Gastroesophageal sphincter (tissue), 4 donors: ENCODE measurements at regions not wholly inside any gene's neighbourhood (a gene's known extent, or its start where the extent isn't known, plus 50 kb on each side); places are given as distances from the start of the nearest gene placed in this dataset.

Source experiments
- ATAC-seq: fragments of 150-250 bp; one replicate; pipeline ENCODE4 v1.9.1; 2016; ENCODE audit warnings: mild to moderate bottlenecking, moderate library complexity
- H3K27ac ChIP-seq, 4 donors: fragments of 200-600 bp; sonication (generic) in 3 of 4; 1 replicate in 3 of 4; 2 replicates in 1 of 4; pipeline ENCODE4 v1.5.1; 2016 to 2019
- H3K27me3 ChIP-seq: fragments of 200-600 bp; sonication (generic); one replicate; pipeline ENCODE4 v1.5.1; 2019
- H3K36me3 ChIP-seq, 2 donors: fragments of 200-600 bp; sonication (generic); one replicate each; pipeline ENCODE4 v1.5.1; 2019; ENCODE audit warnings: control low read depth in 1 of 2
- H3K4me1 ChIP-seq, 3 donors: fragments of 200-600 bp; sonication (generic); 1 replicate in 2 of 3; 2 replicates in 1 of 3; pipeline ENCODE4 v1.5.1; 2016 to 2019; ENCODE audit warnings: control low read depth in 2 of 3
- H3K4me3 ChIP-seq, 2 donors: fragments of 200-600 bp; sonication (generic); one replicate each; pipeline ENCODE4 v1.5.1; 2019; ENCODE audit warnings: mild to moderate bottlenecking in 1 of 2, moderate library complexity in 1 of 2
- H3K9me3 ChIP-seq, 3 donors: fragments of 200-600 bp; sonication (generic); one replicate each; pipeline ENCODE4 v1.5.1; 2017 to 2019; ENCODE audit warnings: control low read depth in 2 of 3
- EP300 ChIP-seq: sonication (generic); formaldehyde crosslinking; IDR thresholded peaks from one replicate; pipeline ENCODE4 v1.6.1; 2017; ENCODE audit warnings: antibody characterized with exemption, mild to moderate bottlenecking
- POLR2A ChIP-seq, 2 donors: fragments of 450-650 bp; IDR thresholded peaks; one replicate each; pipeline ENCODE4 v1.6.1; 2017; ENCODE audit warnings: antibody characterized with exemption in 2 of 2, mild to moderate bottlenecking in 2 of 2, moderate library complexity in 1 of 2
- POLR2AphosphoS5 ChIP-seq: sonication (generic); formaldehyde crosslinking; IDR thresholded peaks from one replicate; pipeline ENCODE4 v1.6.1; 2017; ENCODE audit warnings: antibody characterized with exemption
- WGBS, 2 donors: methylation state at CpG; one replicate each; pipeline ENCODE4 v1.1.5; 2018; ENCODE audit warnings: low coverage in 1 of 2; 5-methylcytosine and 5-hydroxymethylcytosine counted together
- TF ChIP-seq, protein P1 (sequence below), 4 experiments: fragments of 200-600 bp in 2 of 4; fragments of 450-650 bp in 2 of 4; sonication (generic) in 1 of 4; IDR thresholded peaks; one replicate each; pipeline ENCODE4 v1.5.1; 2017 to 2019; ENCODE audit warnings: antibody characterized with exemption in 4 of 4, mild to moderate bottlenecking in 2 of 4, moderate library complexity in 2 of 4

DNA sequence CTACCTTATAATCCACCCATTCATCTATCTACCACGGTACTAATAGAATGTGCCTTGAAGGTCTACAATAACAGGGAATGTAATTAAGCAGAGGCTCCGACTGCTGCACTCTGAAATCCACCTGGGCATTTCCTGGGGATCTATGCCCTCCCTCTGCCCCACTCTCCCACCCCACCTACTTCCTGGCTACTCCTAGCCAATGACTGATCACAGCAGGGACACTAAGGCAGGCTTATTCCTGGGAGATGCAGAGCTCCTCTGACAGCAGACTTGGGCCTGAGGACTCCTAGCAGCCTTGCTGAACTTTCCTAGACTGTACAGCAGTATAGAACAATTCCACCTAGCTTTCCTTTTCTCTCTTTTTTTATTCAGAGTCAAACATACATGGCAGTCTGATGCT, 91.1 kb upstream of the DHRS4 start:
- ATAC-seq = no peak
- Histone ChIP-seq H3K36me3 (no peaks in the 10 kb centered on the region), H3K27me3 (no peaks in the 10 kb centered on the region), H3K27ac (no peak overlapping the region), H3K4me3 (no peak overlapping the region), H3K4me1 (no peaks in the 10 kb centered on the region), H3K9me3 (no peaks in the 10 kb centered on the region)
- no peak for TF ChIP-seq POLR2A (IDR thresholded peaks at IDR 0.05)
- TF ChIP-seq, protein P1, sequence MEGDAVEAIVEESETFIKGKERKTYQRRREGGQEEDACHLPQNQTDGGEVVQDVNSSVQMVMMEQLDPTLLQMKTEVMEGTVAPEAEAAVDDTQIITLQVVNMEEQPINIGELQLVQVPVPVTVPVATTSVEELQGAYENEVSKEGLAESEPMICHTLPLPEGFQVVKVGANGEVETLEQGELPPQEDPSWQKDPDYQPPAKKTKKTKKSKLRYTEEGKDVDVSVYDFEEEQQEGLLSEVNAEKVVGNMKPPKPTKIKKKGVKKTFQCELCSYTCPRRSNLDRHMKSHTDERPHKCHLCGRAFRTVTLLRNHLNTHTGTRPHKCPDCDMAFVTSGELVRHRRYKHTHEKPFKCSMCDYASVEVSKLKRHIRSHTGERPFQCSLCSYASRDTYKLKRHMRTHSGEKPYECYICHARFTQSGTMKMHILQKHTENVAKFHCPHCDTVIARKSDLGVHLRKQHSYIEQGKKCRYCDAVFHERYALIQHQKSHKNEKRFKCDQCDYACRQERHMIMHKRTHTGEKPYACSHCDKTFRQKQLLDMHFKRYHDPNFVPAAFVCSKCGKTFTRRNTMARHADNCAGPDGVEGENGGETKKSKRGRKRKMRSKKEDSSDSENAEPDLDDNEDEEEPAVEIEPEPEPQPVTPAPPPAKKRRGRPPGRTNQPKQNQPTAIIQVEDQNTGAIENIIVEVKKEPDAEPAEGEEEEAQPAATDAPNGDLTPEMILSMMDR (IDR thresholded peaks at IDR 0.05) = no peak
- TF ChIP-seq EP300 = no peak
- no peak for TF ChIP-seq POLR2AphosphoS5
- WGBS, 2 donors = 74 to 93% methylated on average over 2 of the region's 2 CpGs

DNA sequence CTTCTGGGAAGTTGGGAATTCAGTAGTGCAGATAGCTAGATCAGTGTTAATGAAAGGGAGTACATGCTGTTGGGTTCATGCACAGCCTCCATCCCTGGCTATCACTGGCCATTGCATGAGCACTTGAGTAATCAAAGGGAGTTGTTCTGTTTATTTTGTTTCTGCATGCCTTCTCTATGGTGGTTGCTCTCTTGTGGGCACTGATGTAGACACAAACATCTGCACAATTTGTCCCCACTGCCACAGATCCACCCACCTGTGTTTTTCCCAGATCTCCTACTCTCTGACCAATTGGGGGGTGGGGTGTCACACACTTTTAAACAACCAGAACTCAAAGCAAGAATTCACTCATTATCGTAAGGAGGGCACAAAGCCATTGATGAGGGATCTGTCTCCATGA, 89.7 kb upstream of the DHRS4 start:
- no peak for ATAC-seq

DNA sequence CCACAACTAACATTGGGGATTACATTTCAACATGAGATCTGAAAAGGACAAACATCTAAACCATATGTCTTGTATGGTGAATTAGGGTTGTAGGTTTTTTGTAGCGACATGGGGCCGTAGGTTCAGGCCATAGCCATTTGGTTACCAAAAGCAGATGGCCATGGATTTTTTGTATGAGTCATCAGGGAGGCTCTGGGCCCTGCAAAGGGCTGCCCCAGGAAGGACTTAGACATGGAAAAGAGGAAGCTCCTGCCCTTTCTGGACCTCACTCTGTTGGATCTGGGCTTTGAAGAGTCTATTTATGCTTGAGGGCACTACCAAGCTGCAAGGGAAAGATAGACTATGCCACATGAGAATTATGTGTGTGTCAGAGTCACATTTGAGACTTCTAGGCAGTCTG, 89.3 kb upstream of the DHRS4 start:
- no peak for TF ChIP-seq POLR2A (IDR thresholded peaks at IDR 0.05)
- TF ChIP-seq, protein P1 (IDR thresholded peaks at IDR 0.05) = no peak
- TF ChIP-seq POLR2AphosphoS5 = no peak
- no peak for TF ChIP-seq EP300
- Histone ChIP-seq H3K4me3 (no peak overlapping the region), H3K27me3 (no peaks in the 10 kb centered on the region), H3K27ac (no peak overlapping the region), H3K36me3 (no peaks in the 10 kb centered on the region), H3K4me1 (no peaks in the 10 kb centered on the region), H3K9me3 (no peaks in the 10 kb centered on the region)
- no peak for ATAC-seq
- 80% methylated on average over 2 of the region's 2 CpGs; no CpG with 5 or more reads in 1 of the 2 donors for WGBS, 2 donors

More for the DNA sequence above, 89.7 kb upstream of the DHRS4 start:
- H3K36me3 ChIP-seq = no peaks in the 10 kb centered on the region
- H3K27me3 ChIP-seq = no peaks in the 10 kb centered on the region
- 83 to 100% methylated on average over 1 of the region's 1 CpG for WGBS, 2 donors
- no peaks in the 10 kb centered on the region for H3K9me3 ChIP-seq
- TF ChIP-seq POLR2A (IDR thresholded peaks at IDR 0.05) (no peak), EP300 (no peak), POLR2AphosphoS5 (no peak)
- TF ChIP-seq, protein P1 (IDR thresholded peaks at IDR 0.05) = no peak
- no peaks in the 10 kb centered on the region for H3K4me1 ChIP-seq
- H3K4me3 ChIP-seq = no peak overlapping the region
- no peak overlapping the region for H3K27ac ChIP-seq

DNA sequence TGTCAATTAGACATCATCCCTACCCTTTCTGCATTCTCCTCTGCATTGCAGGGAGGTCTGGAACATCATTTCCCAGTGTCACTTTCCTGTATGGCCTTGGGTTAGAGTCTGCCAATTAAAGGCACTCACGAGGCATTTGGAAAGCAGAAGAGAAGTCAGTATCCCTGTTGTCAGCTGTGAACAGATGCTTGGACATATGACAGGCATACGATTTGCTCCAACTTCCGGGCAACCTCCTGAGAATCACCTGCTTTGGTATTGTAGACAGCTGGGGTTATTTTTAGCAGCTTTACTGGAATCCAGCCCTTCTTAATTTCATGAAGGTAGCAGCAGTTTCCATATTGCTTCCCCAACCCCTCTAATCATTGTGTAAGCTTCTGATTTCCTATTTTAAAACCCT, 88.7 kb upstream of the DHRS4 start:
- TF ChIP-seq EP300 (no peak), POLR2AphosphoS5 (no peak), POLR2A (IDR thresholded peaks at IDR 0.05) (no peak)
- TF ChIP-seq, protein P1 (IDR thresholded peaks at IDR 0.05) = no peak
- Histone ChIP-seq H3K36me3 (no peaks in the 10 kb centered on the region), H3K4me3 (no peak overlapping the region), H3K4me1 (no peaks in the 10 kb centered on the region), H3K9me3 (no peaks in the 10 kb centered on the region), H3K27me3 (no peaks in the 10 kb centered on the region), H3K27ac (no peak overlapping the region)
- ATAC-seq = no peak
- 39 to 50% methylated on average over 1 to 3 of the region's 3 CpGs for WGBS, 2 donors

DNA sequence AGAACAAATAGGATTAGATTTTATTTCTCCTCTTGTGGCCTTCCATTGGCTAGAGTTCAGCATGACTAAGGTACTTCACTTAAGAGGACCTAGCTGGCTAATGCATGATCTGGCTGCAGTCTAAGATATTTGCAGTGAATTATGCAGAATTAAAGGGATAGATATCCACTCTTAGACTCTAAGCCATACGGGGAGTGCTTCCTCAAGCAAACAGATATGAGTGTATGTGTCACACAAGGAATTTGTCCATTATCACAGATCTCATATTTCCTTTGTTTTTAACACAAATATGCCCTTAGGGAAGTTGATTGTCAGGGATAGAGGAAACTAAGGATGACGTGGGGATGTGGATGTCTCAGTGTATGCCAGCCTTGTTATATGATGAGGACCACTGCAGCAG, 88.1 kb upstream of the DHRS4 start:
- WGBS, 2 donors = 40 to 64% methylated on average over 2 of the region's 2 CpGs
- ATAC-seq = no peak
- Histone ChIP-seq H3K27ac (no peak overlapping the region), H3K4me1 (no peaks in the 10 kb centered on the region), H3K36me3 (no peaks in the 10 kb centered on the region), H3K27me3 (no peaks in the 10 kb centered on the region), H3K4me3 (no peak overlapping the region), H3K9me3 (no peaks in the 10 kb centered on the region)
- TF ChIP-seq POLR2AphosphoS5 (no peak), POLR2A (IDR thresholded peaks at IDR 0.05) (no peak), EP300 (no peak)
- TF ChIP-seq, protein P1 (IDR thresholded peaks at IDR 0.05) = no peak
